ENCODE measurements at regions not wholly inside any gene's neighbourhood (a gene's known extent, or its start where the extent isn't known, plus 50 kb on each side); places are given as distances from the start of the nearest gene placed in this dataset.

- H3K4me3 Mint-ChIP-seq = no peak overlapping the region
- no peaks in the 10 kb centered on the region for H3K27me3 Mint-ChIP-seq
- H3K9me3 Mint-ChIP-seq = peaks cover 6% of the 10 kb centered on the region
- no peaks in the 10 kb centered on the region for H3K4me1 Mint-ChIP-seq
- H3K27ac Mint-ChIP-seq = no peak overlapping the region
- no peaks in the 10 kb centered on the region for H3K36me3 Mint-ChIP-seq
Measured at GRCh38 chr6:115323001-115323400, 737.7 kb downstream of the FRK start.

GRCh38 chr6:115319823-115320222, 740.9 kb downstream of the FRK start:
- Mint-ChIP-seq H3K36me3 (no peaks in the 10 kb centered on the region), H3K4me1 (no peaks in the 10 kb centered on the region), H3K27ac (no peak overlapping the region), H3K9me3 (no peaks in the 10 kb centered on the region), H3K4me3 (no peak overlapping the region), H3K27me3 (no peaks in the 10 kb centered on the region)

- peaks cover 14% of the 10 kb centered on the region for H3K9me3 Mint-ChIP-seq
- no peaks in the 10 kb centered on the region for H3K4me1 Mint-ChIP-seq
- no peaks in the 10 kb centered on the region for H3K27me3 Mint-ChIP-seq
- no peaks in the 10 kb centered on the region for H3K36me3 Mint-ChIP-seq
- H3K27ac Mint-ChIP-seq = no peak overlapping the region
- no peak overlapping the region for H3K4me3 Mint-ChIP-seq
Measured at GRCh38 chr6:115310156-115310555, 750.5 kb downstream of the FRK start.

GRCh38 chr6:115302731-115303130, 758.0 kb downstream of the FRK start:
- no peaks in the 10 kb centered on the region for H3K4me1 Mint-ChIP-seq
- peaks cover 11% of the 10 kb centered on the region for H3K9me3 Mint-ChIP-seq
- no peak overlapping the region for H3K4me3 Mint-ChIP-seq
- H3K27ac Mint-ChIP-seq = no peak overlapping the region
- no peaks in the 10 kb centered on the region for H3K27me3 Mint-ChIP-seq
- no peaks in the 10 kb centered on the region for H3K36me3 Mint-ChIP-seq

- no peaks in the 10 kb centered on the region for H3K36me3 Mint-ChIP-seq
- H3K27me3 Mint-ChIP-seq = no peaks in the 10 kb centered on the region
- no peak overlapping the region for H3K4me3 Mint-ChIP-seq
- no peaks in the 10 kb centered on the region for H3K9me3 Mint-ChIP-seq
- no peak overlapping the region for H3K27ac Mint-ChIP-seq
- H3K4me1 Mint-ChIP-seq = no peaks in the 10 kb centered on the region
Measured at GRCh38 chr6:115287467-115287866, 773.2 kb downstream of the FRK start.

GRCh38 chr6:115276881-115277565, 783.7 kb downstream of the FRK start:
- Mint-ChIP-seq H3K4me1 (no peaks in the 10 kb centered on the region), H3K4me3 (no peak overlapping the region), H3K36me3 (no peaks in the 10 kb centered on the region), H3K27ac (no peak overlapping the region), H3K27me3 (no peaks in the 10 kb centered on the region), H3K9me3 (peaks cover 4% of the 10 kb centered on the region)

GRCh38 chr6:115272311-115272710, 788.4 kb downstream of the FRK start:
- Mint-ChIP-seq H3K4me3 (no peak overlapping the region), H3K4me1 (no peaks in the 10 kb centered on the region), H3K36me3 (no peaks in the 10 kb centered on the region), H3K27ac (no peak overlapping the region), H3K27me3 (no peaks in the 10 kb centered on the region), H3K9me3 (peaks cover 4% of the 10 kb centered on the region)

GRCh38 chr6:115271434-115271833, 789.3 kb downstream of the FRK start:
- H3K9me3 Mint-ChIP-seq = peaks cover 4% of the 10 kb centered on the region
- no peak overlapping the region for H3K27ac Mint-ChIP-seq
- no peaks in the 10 kb centered on the region for H3K27me3 Mint-ChIP-seq
- no peaks in the 10 kb centered on the region for H3K4me1 Mint-ChIP-seq
- no peaks in the 10 kb centered on the region for H3K36me3 Mint-ChIP-seq
- no peak overlapping the region for H3K4me3 Mint-ChIP-seq

- peaks cover 4% of the 10 kb centered on the region for H3K9me3 Mint-ChIP-seq
- H3K4me1 Mint-ChIP-seq = no peaks in the 10 kb centered on the region
- no peaks in the 10 kb centered on the region for H3K36me3 Mint-ChIP-seq
- no peaks in the 10 kb centered on the region for H3K27me3 Mint-ChIP-seq
- no peak overlapping the region for H3K27ac Mint-ChIP-seq
- H3K4me3 Mint-ChIP-seq = no peak overlapping the region
Measured at GRCh38 chr6:115270953-115271352, 789.7 kb downstream of the FRK start.

GRCh38 chr6:115241373-115241772, 819.3 kb downstream of the FRK start:
- Mint-ChIP-seq H3K27ac (no peak overlapping the region), H3K4me1 (no peaks in the 10 kb centered on the region), H3K36me3 (no peaks in the 10 kb centered on the region), H3K9me3 (no peaks in the 10 kb centered on the region), H3K27me3 (no peaks in the 10 kb centered on the region), H3K4me3 (no peak overlapping the region)

- Mint-ChIP-seq H3K27ac (no peak overlapping the region), H3K9me3 (peaks cover 18% of the 10 kb centered on the region), H3K36me3 (no peaks in the 10 kb centered on the region), H3K27me3 (no peaks in the 10 kb centered on the region), H3K4me3 (no peak overlapping the region), H3K4me1 (no peaks in the 10 kb centered on the region)
Measured at GRCh38 chr6:115221198-115221597, 839.5 kb downstream of the FRK start.

- H3K27ac Mint-ChIP-seq = no peak overlapping the region
- peaks cover 18% of the 10 kb centered on the region for H3K9me3 Mint-ChIP-seq
- no peaks in the 10 kb centered on the region for H3K36me3 Mint-ChIP-seq
- no peaks in the 10 kb centered on the region for H3K27me3 Mint-ChIP-seq
- H3K4me1 Mint-ChIP-seq = no peaks in the 10 kb centered on the region
- no peak overlapping the region for H3K4me3 Mint-ChIP-seq
Measured at GRCh38 chr6:115220551-115221159, 840.0 kb downstream of the FRK start.

- no peaks in the 10 kb centered on the region for H3K4me1 Mint-ChIP-seq
Measured at GRCh38 chr6:115219645-115220044, 841.0 kb downstream of the FRK start.

GRCh38 chr6:115216835-115217234, 843.9 kb downstream of the FRK start:
- Mint-ChIP-seq H3K4me1 (no peaks in the 10 kb centered on the region), H3K36me3 (no peaks in the 10 kb centered on the region), H3K27ac (no peak overlapping the region), H3K9me3 (peaks cover 25% of the 10 kb centered on the region), H3K4me3 (no peak overlapping the region), H3K27me3 (no peaks in the 10 kb centered on the region)

More at GRCh38 chr6:115219645-115220044, 841.0 kb downstream of the FRK start:
- Mint-ChIP-seq H3K27me3 (no peaks in the 10 kb centered on the region), H3K27ac (no peak overlapping the region), H3K9me3 (peaks cover 18% of the 10 kb centered on the region), H3K36me3 (no peaks in the 10 kb centered on the region), H3K4me3 (no peak overlapping the region)

GRCh38 chr6:115214283-115214682, 846.4 kb downstream of the FRK start:
- Mint-ChIP-seq H3K27me3 (no peaks in the 10 kb centered on the region), H3K36me3 (no peaks in the 10 kb centered on the region), H3K27ac (no peak overlapping the region), H3K4me3 (no peak overlapping the region), H3K4me1 (no peaks in the 10 kb centered on the region), H3K9me3 (peaks cover 25% of the 10 kb centered on the region)

- H3K36me3 Mint-ChIP-seq = no peaks in the 10 kb centered on the region
- no peaks in the 10 kb centered on the region for H3K27me3 Mint-ChIP-seq
- peaks cover 8% of the 10 kb centered on the region for H3K9me3 Mint-ChIP-seq
- H3K27ac Mint-ChIP-seq = no peak overlapping the region
- no peaks in the 10 kb centered on the region for H3K4me1 Mint-ChIP-seq
- no peak overlapping the region for H3K4me3 Mint-ChIP-seq
Measured at GRCh38 chr6:115203381-115203780, 857.3 kb downstream of the FRK start.

Data from activated naive CD4-positive, alpha-beta T cell treated with anti-CD3 and anti-CD28 coated beads, Interleukin-2, amount 50 U/mL, for 24 hours (primary cell).